GM12878 (cell line): ENCODE measurements at regions not wholly inside any gene's neighbourhood (a gene's known extent, or its start where the extent isn't known, plus 50 kb on each side); places are given as distances from the start of the nearest gene placed in this dataset.
"Not testable (repeated sequence)": the region's sequence is repeated elsewhere in the genome, so short reads cannot be mapped to it uniquely, and the experiment has no call there.

Experiments
- ATAC-seq: fragments of 200-7000 bp; cut with Tn5 transposase; 3 replicates; pipeline ENCODE4 v1.9.1; 2020; ENCODE audit warnings: mild to moderate bottlenecking, moderate library complexity
- BruUV-seq: library from RNA; stranded (reverse); fragments of 400-500 nt; replicated peaks from 2 replicates; lab custom pipeline; 2021; lab: Mats Ljungman, UMichigan
- CTCF ChIA-PET: fragments of 300-600 bp; sonication (Branson Sonifier 250); formaldehyde crosslinking; extraction: SDS; loops from one replicate; lab custom pipeline; 2021; ENCODE audit warnings: inconsistent platforms; lab: Yijun Ruan, JAX
- POLR2A ChIA-PET: fragments of 350-600 bp; formaldehyde crosslinking; extraction: SDS; loops from one replicate; lab custom pipeline; 2021; ENCODE audit warnings: inconsistent platforms; lab: Charles Lee
- RAD21 ChIA-PET: fragments of 300-600 bp; sonication (Branson Sonifier 250); formaldehyde crosslinking; loops from one replicate; lab custom pipeline; 2023; ENCODE audit warnings: antibody characterized with exemption; ENCODE audit not compliant: unreplicated experiment; lab: Charles Lee
- SMC1A ChIA-PET: fragments of 300-600 bp; sonication (Branson Sonifier 250); formaldehyde crosslinking; loops from one replicate; lab custom pipeline; 2023; ENCODE audit not compliant: unreplicated experiment, uncharacterized antibody; lab: Charles Lee
- DNase-seq: peaks from one replicate; pipeline ENCODE4 v3.0.0-alpha.2; 2011; ENCODE audit warnings: low read depth, low spot score
- FAIRE-seq: peaks from 3 replicates; lab custom pipeline; 2011; peaks lifted over from hg19 to GRCh38; lab: Jason Lieb, UNC
- H2AFZ ChIP-seq: 2 replicates; pipeline ENCODE4 v1.6.0; 2011; ENCODE audit warnings: low read depth, low read length, control low read depth; ENCODE audit not compliant: control insufficient read depth
- H3K27ac ChIP-seq: 2 replicates; pipeline ENCODE4 v1.5.1; 2011; ENCODE audit warnings: control low read depth; ENCODE audit not compliant: control insufficient read depth, insufficient read depth
- H3K27me3 ChIP-seq, 2 experiments: replicated peaks in 1 of 2; 2 replicates each; pipeline versions ENCODE4 v1.6.0 to v1.6.1; 2011; ENCODE audit warnings: low read length in 1 of 2; ENCODE audit not compliant: control insufficient read depth in 2 of 2, insufficient read depth in 2 of 2
- H3K36me3 ChIP-seq, 2 experiments: 2 replicates each; pipeline ENCODE4 v1.5.1; 2011; ENCODE audit warnings: low read length in 1 of 2; ENCODE audit not compliant: control insufficient read depth in 2 of 2, insufficient read depth in 2 of 2
- H3K4me1 ChIP-seq: 2 replicates; pipeline ENCODE4 v1.6.1; 2011; ENCODE audit warnings: mild to moderate bottlenecking, low read length, moderate library complexity, mixed read lengths; ENCODE audit not compliant: control insufficient read depth, insufficient read depth
- H3K4me2 ChIP-seq: 2 replicates; pipeline ENCODE4 v1.6.0; 2011; ENCODE audit warnings: control low read depth; ENCODE audit not compliant: control insufficient read depth, insufficient read depth
- H3K4me3 ChIP-seq: fragments of 200-600 bp; sonication (generic); 2 replicates; pipeline ENCODE4 v1.5.1; 2016
- H3K79me2 ChIP-seq: 2 replicates; pipeline ENCODE4 v1.6.0; 2011; ENCODE audit warnings: low read length; ENCODE audit not compliant: control insufficient read depth, insufficient read depth
- H3K9ac ChIP-seq: 2 replicates; pipeline ENCODE4 v1.8.0; 2011; ENCODE audit warnings: low read length, control low read depth, mixed read lengths; ENCODE audit not compliant: control insufficient read depth, insufficient read depth
- H3K9me3 ChIP-seq: replicated peaks from 3 replicates; pipeline ENCODE4 v1.5.1; 2011; ENCODE audit warnings: mild to moderate bottlenecking, low read length; ENCODE audit not compliant: control insufficient read depth, insufficient read depth
- H4K20me1 ChIP-seq: 2 replicates; pipeline ENCODE4 v1.6.0; 2011; ENCODE audit not compliant: control insufficient read depth, insufficient read depth
- HDAC6 ChIP-seq: fragments of 200-600 bp; sonication (generic); IDR thresholded peaks from one replicate; pipeline ENCODE4 v1.8.0; 2017; ENCODE audit warnings: antibody characterized with exemption; ENCODE audit not compliant: unreplicated experiment
- MXI1 ChIP-seq: fragments of 150-350 bp; IDR thresholded peaks from 2 replicates; pipeline ENCODE4 v1.6.1; 2011; ENCODE audit warnings: low read depth, mild to moderate bottlenecking, inconsistent platforms, low read length, improper control_type of control experiment
- PAX8 ChIP-seq: fragments of 450-650 bp; IDR thresholded peaks from 2 replicates; pipeline ENCODE4 v1.6.1; 2017; ENCODE audit warnings: mild to moderate bottlenecking, moderate library complexity
- SREBF2 ChIP-seq: IDR thresholded peaks from 2 replicates; pipeline ENCODE4 v1.6.1; 2012; ENCODE audit warnings: mild to moderate bottlenecking, low read length
- STAT3 ChIP-seq: IDR thresholded peaks from 2 replicates; pipeline ENCODE4 v1.6.1; 2011; ENCODE audit warnings: low read depth, low read length, improper control_type of control experiment
- TARDBP ChIP-seq: IDR thresholded peaks from 2 replicates; pipeline ENCODE4 v1.6.1; 2016; ENCODE audit warnings: borderline replicate concordance
- TCF3 ChIP-seq: IDR thresholded peaks from 2 replicates; pipeline ENCODE4 v1.6.1; 2012; ENCODE audit warnings: low read depth, mild to moderate bottlenecking, low read length, borderline replicate concordance; ENCODE audit not compliant: insufficient read depth
- WGBS: methylation state at CpG from one replicate; pipeline ENCODE4 v1.1.6; 2016; ENCODE audit warnings: low lambda C conversion rate; ENCODE audit not compliant: insufficient replicate concordance, insufficient coverage; ENCODE audit errors: missing lambda C conversion rate; 5-methylcytosine and 5-hydroxymethylcytosine counted together
- in situ Hi-C: fragments of 300-500 bp; cut with MboI; formaldehyde crosslinking; loops from 9 replicates; pipeline ENCODE4 v1.14.3; 2018; ENCODE audit warnings: mixed read lengths
- intact Hi-C: fragments of 100-400 bp; cut with micrococcal nuclease; formaldehyde crosslinking; loops from one replicate; pipeline ENCODE4 v1.14.2; 2022; ENCODE audit not compliant: unreplicated experiment

GRCh38 chr14:100430571-100430970 is 107.4 kb downstream of the SLC25A47 start (continued):
- TF ChIP-seq STAT3 (no peak), HDAC6 (no peak), TCF3 (no peak), SREBF2 (no peak), TARDBP (no peak), PAX8 (no peak), MXI1 (no peak)

- H3K4me2 ChIP-seq, H3K27me3 ChIP-seq, BruUV-seq, H3K27ac ChIP-seq, DNase-seq, H3K36me3 ChIP-seq, FAIRE-seq, ATAC-seq, H4K20me1 ChIP-seq, intact Hi-C loops, H3K4me3 ChIP-seq, H3K79me2 ChIP-seq, H3K9me3 ChIP-seq, H3K9ac ChIP-seq, H2AFZ ChIP-seq, RAD21 ChIA-PET, POLR2A ChIA-PET, SMC1A ChIA-PET, in situ Hi-C loops, CTCF ChIA-PET: not testable (repeated sequence)
- 41% methylated on average over 3 of the region's 4 CpGs for WGBS
- H3K4me1 ChIP-seq: peaks cover 13% of the 10 kb centered on the region
Measured at GRCh38 chr14:100431461-100431860, 108.3 kb downstream of the SLC25A47 start.
